NCI-H226 (cell line): ENCODE measurements at regions not wholly inside any gene's neighbourhood (a gene's known extent, or its start where the extent isn't known, plus 50 kb on each side); places are given as distances from the start of the nearest gene placed in this dataset.

Experiments used
- DNase-seq: peaks from one replicate; pipeline ENCODE4 v3.0.0-alpha.2; 2015

- DNase-seq = no peak
Observed at GRCh38 chr10:52653263-52653909, 119.2 kb downstream of the MBL2 start.

- no peak for DNase-seq
Observed at GRCh38 chr10:52654201-52654600, 118.4 kb downstream of the MBL2 start.

- DNase-seq = no peak
Observed at GRCh38 chr10:52658112-52658511, 114.5 kb downstream of the MBL2 start.

- no peak for DNase-seq
Observed at GRCh38 chr10:52659085-52659484, 113.5 kb downstream of the MBL2 start.

GRCh38 chr10:52662256-52662655 lies 110.3 kb downstream of the MBL2 start:
- no peak for DNase-seq

GRCh38 chr10:52663161-52663560 lies 109.4 kb downstream of the MBL2 start:
- no peak for DNase-seq

- DNase-seq = no peak
Observed at GRCh38 chr10:52664629-52665028, 108.0 kb downstream of the MBL2 start.

GRCh38 chr10:52665821-52666220 lies 106.8 kb downstream of the MBL2 start:
- peak; percentile 6 for DNase-seq

GRCh38 chr10:52666931-52667330 lies 105.7 kb downstream of the MBL2 start:
- DNase-seq = no peak

GRCh38 chr10:52668024-52668423 lies 104.6 kb downstream of the MBL2 start:
- peak; percentile 7 for DNase-seq

GRCh38 chr10:52672880-52673279 lies 99.7 kb downstream of the MBL2 start:
- no peak for DNase-seq

- DNase-seq = no peak
Observed at GRCh38 chr10:52673468-52673867, 99.1 kb downstream of the MBL2 start.

GRCh38 chr10:52674474-52674873 lies 98.1 kb downstream of the MBL2 start:
- DNase-seq = no peak

GRCh38 chr10:52677086-52677485 lies 95.5 kb downstream of the MBL2 start:
- DNase-seq = no peak

GRCh38 chr10:52678611-52679010 lies 94.0 kb downstream of the MBL2 start:
- no peak for DNase-seq

- DNase-seq = no peak
Observed at GRCh38 chr10:52679117-52679516, 93.5 kb downstream of the MBL2 start.

GRCh38 chr10:52682766-52683165 lies 89.8 kb downstream of the MBL2 start:
- DNase-seq = no peak

GRCh38 chr10:52683776-52684175 lies 88.8 kb downstream of the MBL2 start:
- DNase-seq = no peak

- no peak for DNase-seq
Observed at GRCh38 chr10:52688899-52689298, 83.7 kb downstream of the MBL2 start.

GRCh38 chr10:52696232-52696631 lies 76.4 kb downstream of the MBL2 start:
- DNase-seq = no peak

- DNase-seq = no peak
Observed at GRCh38 chr10:52701647-52702046, 70.9 kb downstream of the MBL2 start.

GRCh38 chr10:52703451-52703850 lies 69.1 kb downstream of the MBL2 start:
- no peak for DNase-seq

GRCh38 chr10:52703898-52704297 lies 68.7 kb downstream of the MBL2 start:
- no peak for DNase-seq

GRCh38 chr10:52706332-52707070 lies 66.1 kb downstream of the MBL2 start:
- DNase-seq = no peak
